Stimulated activated CD4-positive, alpha-beta T cell treated with anti-CD3 and anti-CD28 coated beads, Interleukin-4, amount 100 ng/mL, for 48 hours (primary cell): ENCODE measurements at regions not wholly inside any gene's neighbourhood (a gene's known extent, or its start where the extent isn't known, plus 50 kb on each side); places are given as distances from the start of the nearest gene placed in this dataset.
A peak's percentile ranks its signal among the peaks of the same experiment; 100 is the strongest.

Source experiments
- DNase-seq, 2 donors: peaks; one replicate each; pipeline ENCODE4 v3.0.0-alpha.2; 2020; ENCODE audit warnings: low read depth in 2 of 2

DNA sequence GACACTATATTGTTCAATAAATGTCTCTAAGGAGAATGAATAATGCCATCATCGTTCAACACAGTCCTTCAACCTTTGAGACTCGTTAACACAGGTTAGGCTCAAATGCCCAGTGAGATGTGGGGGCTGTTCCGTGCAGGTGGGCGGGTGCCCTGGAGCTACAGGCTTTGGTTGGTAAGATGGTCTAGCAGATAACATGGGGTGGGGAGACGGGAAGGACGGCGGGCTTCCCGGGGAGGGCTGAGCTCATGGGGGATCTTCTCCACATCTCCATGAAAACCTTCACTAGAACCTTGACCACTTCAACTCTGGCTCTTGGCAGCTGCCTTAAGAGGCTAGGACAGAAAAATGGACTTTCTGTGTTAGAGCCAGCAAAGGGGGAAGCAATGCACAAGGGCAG, 134.1 kb upstream of the TCERG1L start:
- no peak for DNase-seq

DNA sequence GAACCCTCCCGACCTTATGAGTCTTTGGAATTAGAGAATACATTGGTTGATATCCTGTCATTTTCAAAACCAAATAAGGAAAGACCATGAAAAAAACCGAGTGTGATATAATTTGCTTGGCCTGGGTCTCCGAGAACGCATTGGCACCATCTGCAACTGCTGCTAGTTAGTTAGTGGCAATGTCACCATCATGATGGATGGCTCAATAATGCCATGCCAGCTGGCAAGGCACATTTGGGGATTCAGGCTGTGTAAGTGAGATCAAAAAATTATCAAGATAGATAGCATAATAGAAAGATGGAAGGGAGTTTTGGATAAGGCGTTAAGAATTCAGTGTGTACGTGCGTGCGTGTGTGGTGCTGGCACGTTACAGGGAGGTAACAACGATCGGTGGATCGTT, 134.7 kb upstream of the TCERG1L start:
- DNase-seq = no peak

DNA sequence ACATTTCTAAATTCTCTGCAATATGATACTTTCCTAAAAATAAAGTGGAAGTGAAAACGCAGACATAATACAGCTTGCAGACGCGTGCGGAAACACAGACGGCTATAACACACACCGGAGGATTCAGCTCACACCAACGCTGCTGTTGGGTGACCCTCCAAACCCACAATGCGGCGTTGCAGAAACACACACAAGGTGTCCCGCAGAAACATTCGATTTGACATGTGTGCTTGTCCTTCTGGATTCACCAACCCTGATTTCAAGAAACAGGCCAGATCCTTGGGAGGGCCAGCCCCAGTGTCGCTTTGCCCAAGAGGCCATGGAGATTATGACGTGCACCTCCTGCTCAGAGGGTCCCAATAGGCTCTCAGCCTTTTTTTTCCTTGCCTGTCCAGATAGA, 136.7 kb upstream of the TCERG1L start:
- no peak for DNase-seq

DNA sequence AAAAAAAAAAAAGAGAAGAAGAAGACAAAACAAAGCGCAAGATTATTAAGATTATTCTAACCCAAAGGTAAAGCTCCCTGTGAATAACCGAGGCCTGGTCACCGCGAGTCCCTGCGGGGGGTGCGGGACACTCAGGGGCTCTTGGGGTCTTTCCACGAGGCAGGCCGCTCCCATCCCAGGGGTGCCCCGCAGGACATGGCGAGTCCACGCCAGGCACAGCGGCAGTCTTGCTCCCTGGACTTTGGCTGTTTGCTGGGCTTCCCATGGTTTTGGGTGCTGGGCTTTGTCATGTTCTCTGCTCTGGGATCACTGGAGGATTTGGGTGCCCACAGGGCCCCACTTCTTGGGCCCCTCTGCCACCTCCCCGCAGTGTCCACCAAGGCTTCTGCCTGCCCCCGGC, 137.4 kb upstream of the TCERG1L start:
- no peak for DNase-seq

DNA sequence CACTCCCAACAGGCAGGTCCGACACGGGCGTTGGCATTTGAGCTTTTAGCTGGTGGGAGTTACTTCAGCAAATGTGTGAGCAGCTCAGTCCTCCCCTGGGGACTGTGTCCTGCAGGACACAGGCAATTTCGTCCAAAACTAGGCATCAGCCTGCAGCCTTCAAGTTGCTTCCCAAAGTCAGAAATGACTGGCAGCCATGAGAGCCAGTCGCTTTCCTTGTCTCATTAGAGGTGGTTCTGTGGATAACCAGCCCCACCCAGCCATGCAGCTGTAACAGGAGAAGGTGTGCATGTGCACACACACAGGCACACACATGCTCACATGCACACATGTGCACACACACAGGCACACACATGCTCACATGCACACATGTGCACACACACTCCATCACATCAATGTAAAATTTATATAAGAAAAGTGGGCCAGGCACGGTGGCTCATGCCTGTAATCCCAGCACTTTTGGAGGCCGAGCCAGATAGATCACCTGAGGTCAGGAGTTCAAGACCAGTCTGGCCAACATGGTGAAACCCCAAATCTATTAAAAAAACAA, 138.8 kb upstream of the TCERG1L start:
- no peak for DNase-seq

DNA sequence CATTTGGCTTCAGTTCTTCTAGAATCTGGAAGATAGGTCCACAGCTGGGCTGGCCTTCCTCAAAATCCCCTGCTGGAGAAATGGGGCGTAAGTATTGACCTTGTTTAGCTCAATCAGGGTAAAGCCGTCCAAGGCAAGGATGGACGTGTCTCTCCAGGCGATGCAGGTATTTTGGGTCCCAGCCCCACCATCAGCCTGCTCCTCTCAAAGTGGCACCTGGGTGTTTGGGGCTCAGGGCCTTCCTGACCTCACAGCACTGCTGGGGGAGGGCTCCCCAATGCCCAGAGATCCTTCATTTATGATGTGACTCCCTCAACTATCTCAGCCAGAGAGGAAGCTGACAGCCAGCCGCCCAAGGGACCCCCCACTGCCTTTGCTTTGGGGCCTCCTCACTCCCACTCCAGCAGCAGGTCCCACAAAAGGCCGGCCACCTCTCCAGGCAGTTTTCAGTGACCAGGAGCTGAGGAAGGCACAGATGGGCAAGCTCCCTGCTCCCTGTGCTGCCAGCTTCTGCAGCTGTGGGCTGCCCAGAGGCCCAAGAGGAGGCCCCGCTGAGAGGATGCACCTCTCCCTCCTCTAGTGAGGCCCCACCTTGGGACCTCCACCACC, 140.0 kb upstream of the TCERG1L start:
- no peak for DNase-seq

DNA sequence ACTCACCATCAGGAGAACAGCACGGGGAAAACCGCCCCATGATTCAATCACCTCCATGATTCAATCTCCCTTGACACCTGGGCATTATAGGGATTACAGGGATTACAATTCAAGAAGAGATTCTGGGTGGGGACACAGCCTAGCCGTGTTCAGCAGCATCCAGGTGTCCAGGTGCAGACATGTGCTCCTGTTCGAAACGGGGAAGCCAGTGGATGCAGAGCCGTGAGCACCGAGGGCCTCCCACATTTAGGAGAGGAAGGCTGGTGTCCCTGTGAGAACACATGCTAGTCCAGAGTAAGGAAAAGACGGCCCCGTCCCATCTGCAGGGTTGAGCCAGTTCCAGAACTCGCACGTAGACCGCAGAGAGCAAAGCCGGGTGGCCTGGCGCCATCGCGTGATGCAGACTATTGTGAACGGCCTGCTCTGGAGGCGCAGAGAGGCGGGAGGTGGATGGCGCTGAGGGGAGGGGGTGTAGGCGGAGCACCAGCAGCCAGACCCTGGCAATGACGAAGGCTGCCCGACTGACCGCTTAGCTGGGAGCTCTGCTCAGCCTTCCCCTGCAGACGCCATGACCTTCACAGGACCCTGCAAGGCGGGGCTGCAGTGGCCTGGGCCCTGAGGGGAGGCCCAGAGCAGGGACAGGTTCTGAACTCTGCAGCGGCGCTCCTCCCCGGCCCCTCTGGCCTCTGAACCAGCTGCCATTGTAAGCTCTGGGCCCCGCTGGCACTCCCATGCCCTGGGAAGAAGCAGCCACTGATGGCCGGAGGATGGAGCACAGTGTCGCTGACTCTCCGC, 141.6 kb upstream of the TCERG1L start:
- DNase-seq = no peak

DNA sequence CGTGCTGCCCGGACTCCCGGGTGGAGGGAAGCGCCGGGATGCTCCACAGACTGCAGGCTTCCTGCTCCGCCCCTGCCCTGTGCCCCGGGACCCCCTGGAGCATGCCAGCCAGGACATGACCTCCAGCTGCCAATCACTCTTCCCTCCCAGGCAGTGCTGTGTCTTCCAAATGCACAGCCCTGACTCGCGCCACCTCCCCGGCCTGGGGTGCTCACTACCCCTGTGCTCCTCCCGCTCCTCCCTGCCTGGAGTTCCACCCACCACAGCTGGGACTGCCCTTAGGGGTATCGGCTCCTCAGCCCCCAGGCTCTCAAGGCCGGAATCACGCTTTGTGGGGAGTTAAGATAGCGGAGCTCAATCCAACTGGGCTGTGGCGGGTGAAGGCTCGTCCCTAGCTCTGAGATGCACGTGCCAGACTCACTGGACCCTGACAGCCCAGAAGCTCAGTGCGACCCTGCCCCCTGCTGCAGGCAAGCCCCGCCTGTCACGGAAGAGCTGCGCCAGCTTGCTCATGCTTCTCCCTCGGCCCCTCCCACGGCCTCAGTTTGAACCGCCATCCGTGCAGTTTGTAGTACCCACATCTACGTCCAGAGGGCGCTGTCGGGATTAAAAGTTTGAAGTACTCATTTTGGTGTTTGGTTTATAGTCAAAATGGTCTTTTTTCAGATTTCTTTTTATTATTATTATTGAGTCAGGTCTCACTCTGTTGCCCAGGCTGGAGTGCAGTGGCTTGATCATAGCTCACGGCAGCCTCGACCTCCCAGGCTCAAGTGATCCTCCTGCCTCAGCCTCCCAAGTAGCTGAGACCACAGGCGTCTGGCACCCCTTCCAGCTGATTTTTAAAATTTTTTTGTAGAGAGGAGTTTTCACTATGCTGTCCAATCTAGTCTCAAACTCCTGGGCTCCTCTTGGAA, 142.5 kb upstream of the TCERG1L start:
- DNase-seq = peak; percentile 62 to 78

DNA sequence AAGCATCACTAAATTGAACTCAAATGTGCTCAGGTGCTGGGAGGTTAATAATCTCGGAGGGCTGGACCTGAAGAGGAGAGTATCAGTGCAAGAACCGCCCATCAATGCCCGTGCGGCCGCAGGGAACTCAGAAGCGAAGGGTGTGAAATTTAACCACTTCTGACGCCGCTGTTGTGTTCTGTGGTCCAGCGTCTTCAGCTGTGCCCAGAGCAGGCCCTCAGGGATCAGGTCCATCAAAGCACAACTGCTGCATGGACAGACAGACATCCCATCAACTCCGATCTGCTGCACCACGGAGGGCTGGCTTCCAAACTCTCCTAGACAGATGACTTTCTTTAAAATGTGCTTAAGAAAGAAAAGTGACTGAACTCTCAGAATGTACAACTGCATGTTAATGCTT, 144.9 kb upstream of the TCERG1L start:
- DNase-seq = no peak

DNA sequence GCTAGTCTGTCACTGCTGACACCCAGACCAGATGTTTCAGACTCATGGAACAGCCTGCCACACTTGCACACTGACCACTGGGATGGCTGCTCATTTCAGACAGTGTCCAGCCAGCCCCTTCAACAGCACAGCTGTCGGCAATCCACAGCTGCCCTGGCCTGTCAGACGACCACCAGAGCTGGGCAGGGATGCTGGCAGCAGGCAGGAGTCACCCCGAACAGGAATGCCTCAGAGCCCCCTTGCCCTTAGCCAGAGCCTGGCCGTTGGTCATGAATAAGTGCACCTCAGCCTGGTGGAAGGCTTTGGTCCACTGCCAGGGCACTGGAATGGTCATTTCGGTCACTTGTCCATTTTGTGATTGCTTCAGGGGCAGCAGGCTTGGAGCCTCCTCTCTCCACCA, 149.6 kb upstream of the TCERG1L start:
- DNase-seq = no peak

DNA sequence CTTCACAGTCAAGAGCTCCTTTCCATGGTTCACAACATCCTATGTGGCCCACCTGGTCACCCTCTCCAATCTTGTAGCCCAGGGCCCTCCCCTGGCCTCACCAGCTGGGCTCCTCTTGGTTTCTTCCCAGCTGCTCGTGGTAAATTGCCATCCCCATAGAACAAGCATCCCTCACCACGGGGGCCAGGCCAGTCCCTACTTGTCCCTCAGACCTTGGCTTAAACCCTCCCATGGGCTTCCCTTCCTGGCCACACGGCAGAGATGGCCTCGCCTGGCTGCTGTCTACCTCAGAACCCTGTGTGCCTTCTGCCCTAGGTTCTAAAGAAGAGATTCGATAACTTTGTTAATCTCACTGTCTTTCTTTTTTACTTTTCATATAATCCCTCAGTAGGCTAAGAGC, 153.3 kb upstream of the TCERG1L start:
- no peak for DNase-seq

DNA sequence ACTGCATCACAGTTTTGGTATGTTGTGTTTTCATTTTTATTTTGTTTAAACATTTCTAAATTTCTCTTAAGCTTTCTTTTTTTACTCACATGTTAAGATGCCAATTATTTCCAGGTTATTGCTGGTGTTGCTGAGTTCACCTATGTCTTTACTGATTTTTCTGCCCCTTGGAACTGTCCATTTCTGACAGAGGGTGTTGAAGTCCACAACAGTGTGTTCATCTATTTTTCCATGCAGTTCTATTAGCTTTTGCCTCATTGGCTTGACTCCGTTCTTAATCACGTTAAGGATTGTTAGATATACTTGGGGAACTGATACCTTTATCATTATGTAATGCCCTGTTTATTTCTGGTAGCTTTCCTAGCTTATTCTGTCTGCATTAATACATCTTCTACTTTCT, 158.0 kb upstream of the TCERG1L start:
- no peak for DNase-seq

DNA sequence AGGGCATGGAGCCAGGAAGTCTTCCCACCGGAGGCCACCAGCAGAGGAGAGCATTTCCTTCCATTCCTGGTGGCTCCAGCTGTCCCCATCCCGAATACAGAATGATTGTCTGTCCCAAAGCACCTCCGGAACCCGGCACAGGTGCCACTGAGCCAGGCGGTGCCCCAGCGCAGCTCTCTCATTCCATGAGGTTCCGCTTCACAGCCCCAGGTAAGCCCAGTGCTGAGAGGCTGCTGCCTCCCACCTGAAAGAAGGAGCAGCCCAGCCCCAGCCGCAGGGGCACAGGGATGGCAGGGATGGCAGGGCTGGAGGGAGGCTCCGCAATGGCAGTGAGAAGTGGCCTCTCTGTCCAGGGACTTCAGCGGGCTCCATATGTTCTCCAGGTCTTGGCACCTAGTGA, 162.1 kb upstream of the TCERG1L start:
- no peak for DNase-seq

DNA sequence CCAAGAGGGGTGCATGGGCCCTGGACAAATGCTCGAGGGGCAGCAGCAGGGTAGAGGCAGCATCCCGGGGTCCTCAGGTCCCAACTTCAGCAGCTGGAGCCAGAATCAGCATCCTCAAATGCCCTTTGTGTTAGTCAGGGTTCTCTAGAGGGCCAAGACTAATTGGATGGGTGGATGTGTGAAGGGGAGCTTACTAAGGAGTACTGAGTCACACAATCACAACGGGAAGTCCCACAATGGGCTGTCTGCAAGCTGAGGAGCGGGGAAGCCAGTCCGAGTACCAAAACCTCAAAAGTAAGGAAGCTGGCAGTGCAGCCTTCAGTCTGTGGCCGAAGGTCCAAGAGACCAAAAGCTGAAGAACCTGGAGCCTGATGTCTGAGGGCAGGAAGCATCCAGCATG, 162.9 kb upstream of the TCERG1L start:
- DNase-seq = no peak

DNA sequence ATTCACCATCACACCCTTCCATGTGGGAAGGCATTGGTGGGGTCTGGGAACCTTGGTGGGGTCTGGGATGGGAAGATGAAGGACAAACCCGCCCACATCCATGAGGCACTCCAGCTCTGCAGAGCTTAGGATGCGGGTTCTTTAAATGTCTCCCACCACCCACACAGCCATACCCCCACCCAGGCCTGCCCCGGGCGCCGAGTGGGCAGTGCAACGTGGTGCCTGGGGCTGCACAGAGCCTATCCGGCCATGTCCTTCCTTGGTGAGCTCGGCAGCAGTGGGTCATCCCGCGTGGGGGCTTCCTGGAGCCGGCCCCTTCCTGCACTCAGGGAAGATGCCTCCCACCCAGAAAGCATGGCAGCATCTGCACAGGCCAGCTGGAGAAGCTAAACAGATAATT, 163.5 kb upstream of the TCERG1L start:
- no peak for DNase-seq

DNA sequence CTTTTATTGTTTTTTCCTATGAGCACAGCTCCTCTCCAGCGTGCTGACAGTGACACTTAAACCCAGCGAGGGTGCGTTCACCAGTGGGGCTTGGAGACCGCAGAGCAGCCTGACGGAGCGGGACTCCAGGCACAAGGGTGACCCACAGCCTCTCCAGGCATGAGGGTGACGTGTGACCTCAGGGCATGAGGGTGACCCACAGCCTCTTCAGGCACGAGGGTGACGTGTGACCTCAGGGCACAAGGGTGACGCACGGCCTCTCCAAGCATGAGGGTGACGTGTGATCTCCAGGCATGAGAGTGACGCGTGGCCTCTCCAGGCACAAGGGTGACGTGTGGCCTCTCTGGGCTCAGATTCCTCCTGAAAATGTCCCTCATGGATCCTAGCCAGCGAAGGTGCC, 164.3 kb upstream of the TCERG1L start:
- DNase-seq = no peak

DNA sequence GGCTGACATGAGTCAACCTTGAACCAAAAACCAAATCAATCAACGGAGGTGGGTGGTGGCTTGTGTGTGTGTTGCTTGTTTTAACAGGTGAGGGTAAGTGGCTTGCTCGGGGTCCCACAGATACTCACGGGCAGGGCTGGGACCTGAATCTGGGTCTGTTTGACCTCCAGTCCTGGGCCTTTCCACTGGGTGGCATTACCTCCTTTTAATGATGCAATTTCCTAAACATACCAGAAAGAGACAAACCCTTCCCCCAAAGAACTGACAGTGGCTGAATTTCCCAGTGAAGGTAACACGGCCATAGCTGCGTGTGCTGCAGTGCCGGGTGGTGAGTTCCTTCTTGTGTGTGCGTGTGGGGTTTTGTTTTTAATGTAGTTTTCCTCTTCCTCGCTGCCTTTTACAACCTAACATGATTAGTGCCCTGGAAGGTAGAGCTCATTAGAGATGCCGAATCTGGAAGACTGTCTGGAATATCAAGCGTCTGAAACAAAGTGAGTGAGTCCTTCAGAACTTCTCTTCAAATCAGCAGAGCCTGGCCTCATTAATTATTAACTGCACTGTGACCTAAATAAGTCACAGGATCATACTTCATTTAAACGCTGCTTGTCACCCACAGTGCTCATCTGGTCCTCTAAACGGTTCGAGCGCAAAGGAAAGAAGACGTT, 166.1 kb upstream of the TCERG1L start:
- no peak for DNase-seq

DNA sequence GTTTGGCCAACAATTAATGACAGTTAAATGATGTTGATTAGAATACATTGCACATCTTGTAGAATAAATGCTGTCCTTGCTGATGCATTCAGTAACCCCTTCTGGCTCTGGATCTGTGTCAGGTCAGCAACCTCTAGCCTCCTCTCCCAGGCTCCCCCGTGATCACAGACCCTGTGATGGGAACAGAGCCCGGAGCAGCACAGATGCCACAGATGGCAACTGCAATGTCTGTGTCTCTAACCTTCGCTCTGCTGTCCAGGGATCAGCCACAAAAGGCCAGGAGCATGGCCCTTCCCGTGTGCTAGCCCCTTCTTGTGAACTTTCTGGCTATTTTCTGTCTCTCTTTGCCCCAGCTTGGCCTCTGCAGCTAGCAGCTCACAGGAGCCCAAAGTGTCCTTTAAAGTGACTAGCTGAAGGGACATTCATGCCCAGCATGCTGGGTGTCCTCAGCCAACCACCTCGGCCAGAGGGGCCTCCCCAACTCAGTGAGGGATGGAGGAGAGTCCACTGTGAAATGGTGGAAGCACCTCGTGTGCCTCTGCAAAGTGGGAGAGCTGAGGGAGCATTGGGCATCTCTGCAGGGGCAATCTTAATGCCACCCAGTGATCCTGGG, 167.0 kb upstream of the TCERG1L start:
- no peak for DNase-seq

DNA sequence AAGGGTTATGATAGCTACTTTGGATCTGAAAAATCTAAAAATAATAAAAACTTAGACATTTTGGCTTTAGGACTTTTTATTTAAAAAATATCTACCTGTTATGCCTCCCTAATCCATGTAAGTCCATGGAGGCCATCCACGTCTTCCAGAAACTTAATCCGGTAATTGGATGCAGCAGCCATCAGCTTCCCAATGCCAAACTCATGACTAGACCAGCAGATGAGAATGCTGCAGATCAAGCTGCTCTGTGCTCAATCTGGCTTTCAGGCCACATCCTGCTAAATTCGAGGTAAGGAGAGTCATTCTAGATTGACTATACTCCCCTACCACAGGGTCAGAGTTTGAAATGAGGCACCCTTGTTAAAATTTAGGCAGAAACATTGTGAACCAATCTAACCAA, 168.5 kb upstream of the TCERG1L start:
- DNase-seq = no peak

DNA sequence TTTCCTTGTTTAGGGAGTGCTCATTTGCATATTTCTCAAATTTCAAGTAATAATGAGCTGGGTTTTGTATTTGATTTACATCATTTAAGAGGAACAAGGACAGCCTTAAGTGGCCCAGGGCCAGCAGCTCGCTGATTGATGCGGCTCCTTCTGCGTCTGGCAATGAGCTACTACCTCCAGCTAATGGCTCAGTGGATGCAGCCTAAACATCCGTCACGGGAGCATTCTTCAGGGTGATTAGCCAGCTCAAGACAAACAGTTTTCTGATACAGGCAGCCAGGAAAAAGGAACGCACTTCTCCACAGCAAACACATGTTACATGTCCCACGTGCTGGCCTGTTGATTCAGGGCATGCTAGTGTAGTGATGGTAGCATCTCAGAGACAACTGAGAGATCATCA, 169.3 kb upstream of the TCERG1L start:
- DNase-seq = no peak

DNA sequence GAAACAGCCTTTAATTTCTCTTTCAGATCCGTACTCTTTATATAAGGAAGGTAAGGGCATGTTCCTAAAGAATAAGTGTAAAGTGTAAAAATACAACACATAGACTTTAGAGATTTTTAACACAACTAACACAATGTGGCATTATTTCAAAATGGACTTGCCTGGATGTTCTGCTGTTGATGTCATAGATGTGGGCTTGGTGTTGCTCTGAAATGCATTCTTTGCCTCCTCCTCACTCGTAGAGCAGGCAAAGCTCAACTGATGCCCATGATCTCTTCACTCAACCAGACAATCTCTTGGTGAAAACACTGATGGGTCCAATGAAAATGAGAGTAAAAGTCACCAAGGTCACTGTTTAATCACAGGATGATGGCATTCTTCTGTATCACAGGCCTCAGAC, 174.2 kb upstream of the TCERG1L start:
- no peak for DNase-seq
